ENCODE measurements at regions not wholly inside any gene's neighbourhood (a gene's known extent, or its start where the extent isn't known, plus 50 kb on each side); places are given as distances from the start of the nearest gene placed in this dataset.

GRCh38 chr5:3411363-3411762 is 184.3 kb upstream of the IRX1 start:
- TF ChIP-seq PKNOX1 (IDR thresholded peaks at IDR 0.05) (no peak), SP1 (IDR thresholded peaks at IDR 0.05) (no peak), CTBP1 (IDR thresholded peaks at IDR 0.05; ENCODE audit: borderline replicate concordance) (no peak)

Data from HEK293T (cell line).